ENCODE measurements at regions not wholly inside any gene's neighbourhood (a gene's known extent, or its start where the extent isn't known, plus 50 kb on each side); places are given as distances from the start of the nearest gene placed in this dataset.

GRCh38 chr10:121690152-121690848 is 92.1 kb upstream of the FGFR2 start:
- Histone ChIP-seq H3K9ac (ENCODE audit: low read depth, low read length) (no peak overlapping the region), H3K9me3 (replicated peaks; ENCODE audit: low read length) (no peaks in the 10 kb centered on the region), H3K36me3 (ENCODE audit: insufficient read depth, low read length) (no peaks in the 10 kb centered on the region), H3K27me3 (ENCODE audit: control insufficient read depth, insufficient read depth, low read length) (no peaks in the 10 kb centered on the region), H3K4me2 (ENCODE audit: low read length) (no peak overlapping the region), H3K4me1 (ENCODE audit: control insufficient read depth, insufficient read depth, low read length) (no peaks in the 10 kb centered on the region), H3K4me3 (ENCODE audit: low read length) (no peak overlapping the region)

DNA sequence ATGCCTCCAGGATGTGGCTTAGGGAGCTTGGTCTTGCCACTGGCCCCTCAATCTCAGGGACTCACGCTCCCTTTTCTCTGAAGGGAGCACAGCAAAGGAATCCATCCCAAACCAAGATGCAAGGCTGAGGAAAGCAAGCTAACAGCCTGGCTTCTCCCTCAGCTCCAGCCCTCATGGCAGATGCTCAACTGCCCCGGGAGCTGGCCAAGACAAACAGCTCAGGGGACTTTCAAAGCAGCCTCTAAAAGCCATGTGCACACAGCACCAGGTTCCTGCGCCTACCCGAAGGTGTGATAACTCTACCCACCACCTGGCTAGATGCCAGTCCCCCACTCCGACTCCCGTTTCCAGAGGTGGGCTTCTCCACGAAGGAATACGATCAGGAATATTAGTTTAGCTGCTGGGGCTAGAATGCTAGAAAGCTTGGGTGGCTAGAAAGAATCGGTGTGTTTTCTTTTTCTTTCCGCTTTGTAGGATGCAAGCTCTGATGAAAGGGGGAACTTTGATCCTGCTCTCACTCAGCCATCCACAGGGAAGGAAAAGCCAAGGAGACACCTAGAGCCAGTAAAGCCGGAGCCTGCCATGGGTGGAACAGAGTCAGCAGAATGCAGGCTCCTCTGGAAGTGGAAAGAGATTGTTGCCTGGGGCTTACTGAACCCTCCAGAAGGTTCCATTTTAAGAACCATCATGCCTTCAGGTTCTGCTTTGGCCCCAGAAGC is 89.0 kb upstream of the FGFR2 start:
- Histone ChIP-seq H3K27me3 (ENCODE audit: control insufficient read depth, insufficient read depth, low read length) (peaks cover 2% of the 10 kb centered on the region), H3K4me3 (ENCODE audit: low read length) (no peak overlapping the region), H3K4me2 (ENCODE audit: low read length) (no peak overlapping the region), H3K36me3 (ENCODE audit: insufficient read depth, low read length) (no peaks in the 10 kb centered on the region), H3K9ac (ENCODE audit: low read depth, low read length) (no peak overlapping the region), H3K4me1 (ENCODE audit: control insufficient read depth, insufficient read depth, low read length) (no peaks in the 10 kb centered on the region), H3K9me3 (replicated peaks; ENCODE audit: low read length) (no peaks in the 10 kb centered on the region)

- H3K4me1 ChIP-seq (ENCODE audit: control insufficient read depth, insufficient read depth, low read length): no peaks in the 10 kb centered on the region
- H3K36me3 ChIP-seq (ENCODE audit: insufficient read depth, low read length): no peaks in the 10 kb centered on the region
- no peak overlapping the region for H3K4me3 ChIP-seq (ENCODE audit: low read length)
- H3K27me3 ChIP-seq (ENCODE audit: control insufficient read depth, insufficient read depth, low read length): peaks cover 2% of the 10 kb centered on the region
- H3K9ac ChIP-seq (ENCODE audit: low read depth, low read length): no peak overlapping the region
- no peak overlapping the region for H3K4me2 ChIP-seq (ENCODE audit: low read length)
- H3K9me3 ChIP-seq (replicated peaks; ENCODE audit: low read length): no peaks in the 10 kb centered on the region
Measured at GRCh38 chr10:121684276-121684675, 86.0 kb upstream of the FGFR2 start.

DNA sequence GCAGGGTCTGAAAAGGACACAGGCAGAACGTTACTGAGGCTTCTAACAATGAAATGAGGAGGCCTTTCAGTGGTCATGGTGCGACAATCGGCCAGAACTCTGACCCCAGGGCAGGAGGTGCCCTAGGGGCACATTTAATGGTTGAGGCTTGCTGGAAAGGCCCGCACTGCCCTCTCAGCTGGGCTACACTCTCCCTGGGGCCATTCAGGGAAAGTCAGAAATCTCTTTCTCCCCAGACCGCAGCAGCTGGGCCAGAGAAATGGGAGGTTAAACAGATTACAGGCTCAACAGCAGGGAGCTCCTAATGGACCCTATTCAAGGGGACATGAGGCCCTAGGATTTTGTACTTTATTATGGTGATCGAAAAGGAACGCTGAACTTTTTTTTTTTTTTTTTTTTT is 85.6 kb upstream of the FGFR2 start:
- H3K36me3 ChIP-seq (ENCODE audit: insufficient read depth, low read length): no peaks in the 10 kb centered on the region
- H3K4me3 ChIP-seq (ENCODE audit: low read length): no peak overlapping the region
- H3K9ac ChIP-seq (ENCODE audit: low read depth, low read length): no peak overlapping the region
- H3K27me3 ChIP-seq (ENCODE audit: control insufficient read depth, insufficient read depth, low read length): peaks cover 2% of the 10 kb centered on the region
- no peaks in the 10 kb centered on the region for H3K4me1 ChIP-seq (ENCODE audit: control insufficient read depth, insufficient read depth, low read length)
- H3K9me3 ChIP-seq (replicated peaks; ENCODE audit: low read length): no peaks in the 10 kb centered on the region
- no peak overlapping the region for H3K4me2 ChIP-seq (ENCODE audit: low read length)

- Histone ChIP-seq H3K27me3 (ENCODE audit: control insufficient read depth, insufficient read depth, low read length) (peaks cover 2% of the 10 kb centered on the region), H3K36me3 (ENCODE audit: insufficient read depth, low read length) (no peaks in the 10 kb centered on the region), H3K9ac (ENCODE audit: low read depth, low read length) (no peak overlapping the region), H3K9me3 (replicated peaks; ENCODE audit: low read length) (no peaks in the 10 kb centered on the region), H3K4me3 (ENCODE audit: low read length) (no peak overlapping the region), H3K4me2 (ENCODE audit: low read length) (no peak overlapping the region), H3K4me1 (ENCODE audit: control insufficient read depth, insufficient read depth, low read length) (no peaks in the 10 kb centered on the region)
Measured at GRCh38 chr10:121683366-121683765, 85.1 kb upstream of the FGFR2 start.

GRCh38 chr10:121681997-121682687 is 83.9 kb upstream of the FGFR2 start:
- no peaks in the 10 kb centered on the region for H3K9me3 ChIP-seq (replicated peaks; ENCODE audit: low read length)
- H3K36me3 ChIP-seq (ENCODE audit: insufficient read depth, low read length): no peaks in the 10 kb centered on the region
- H3K4me1 ChIP-seq (ENCODE audit: control insufficient read depth, insufficient read depth, low read length): no peaks in the 10 kb centered on the region
- H3K27me3 ChIP-seq (ENCODE audit: control insufficient read depth, insufficient read depth, low read length): peaks cover 2% of the 10 kb centered on the region
- no peak overlapping the region for H3K9ac ChIP-seq (ENCODE audit: low read depth, low read length)
- H3K4me2 ChIP-seq (ENCODE audit: low read length): peak overlapping the region; percentile 35
- H3K4me3 ChIP-seq (ENCODE audit: low read length): no peak overlapping the region

DNA sequence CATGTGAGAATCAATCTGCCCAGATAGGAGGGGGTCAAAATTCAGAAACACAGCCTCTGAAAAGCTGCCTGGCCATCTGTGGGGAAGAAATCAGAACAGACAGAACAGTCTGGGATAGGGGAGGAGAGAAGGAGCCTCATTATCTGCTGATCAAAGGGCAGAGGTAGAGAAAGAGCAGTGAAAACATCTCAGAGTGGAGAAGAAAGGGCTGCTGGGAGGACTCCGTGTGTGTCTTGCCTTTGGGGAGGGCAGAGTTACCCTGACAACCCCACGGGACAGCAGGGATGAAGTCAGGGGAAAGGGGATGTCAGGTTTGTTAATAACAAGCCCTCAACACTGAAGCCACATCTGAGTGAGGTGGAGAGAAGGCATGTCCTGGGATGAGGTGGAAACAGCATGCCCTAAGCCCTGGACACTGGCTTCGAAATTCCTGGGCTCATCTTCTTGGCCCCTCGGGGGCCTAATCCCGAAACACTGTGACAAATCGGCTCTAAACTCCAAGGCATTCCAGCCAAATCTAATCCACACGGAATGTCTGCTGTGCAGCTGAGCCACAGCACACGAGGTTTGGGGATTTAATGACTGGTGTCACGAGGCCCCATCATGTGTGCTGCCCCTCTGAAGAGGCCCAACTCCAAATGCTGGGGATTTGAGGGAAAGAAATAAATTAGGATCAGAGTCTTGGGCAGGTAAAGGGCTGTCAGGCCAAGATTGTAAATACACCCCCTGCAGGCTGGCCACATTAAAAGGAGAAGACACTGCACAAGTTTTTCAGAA is 82.8 kb upstream of the FGFR2 start:
- H3K27me3 ChIP-seq (ENCODE audit: control insufficient read depth, insufficient read depth, low read length): peaks cover 2% of the 10 kb centered on the region
- no peaks in the 10 kb centered on the region for H3K4me1 ChIP-seq (ENCODE audit: control insufficient read depth, insufficient read depth, low read length)
- H3K36me3 ChIP-seq (ENCODE audit: insufficient read depth, low read length): no peaks in the 10 kb centered on the region
- H3K4me2 ChIP-seq (ENCODE audit: low read length): no peak overlapping the region
- no peak overlapping the region for H3K9ac ChIP-seq (ENCODE audit: low read depth, low read length)
- H3K4me3 ChIP-seq (ENCODE audit: low read length): no peak overlapping the region
- no peaks in the 10 kb centered on the region for H3K9me3 ChIP-seq (replicated peaks; ENCODE audit: low read length)

GRCh38 chr10:121679916-121680315 is 81.7 kb upstream of the FGFR2 start:
- Histone ChIP-seq H3K4me3 (ENCODE audit: low read length) (no peak overlapping the region), H3K9ac (ENCODE audit: low read depth, low read length) (no peak overlapping the region), H3K27me3 (ENCODE audit: control insufficient read depth, insufficient read depth, low read length) (peaks cover 2% of the 10 kb centered on the region), H3K9me3 (replicated peaks; ENCODE audit: low read length) (no peaks in the 10 kb centered on the region), H3K4me1 (ENCODE audit: control insufficient read depth, insufficient read depth, low read length) (no peaks in the 10 kb centered on the region), H3K36me3 (ENCODE audit: insufficient read depth, low read length) (no peaks in the 10 kb centered on the region), H3K4me2 (ENCODE audit: low read length) (no peak overlapping the region)

DNA sequence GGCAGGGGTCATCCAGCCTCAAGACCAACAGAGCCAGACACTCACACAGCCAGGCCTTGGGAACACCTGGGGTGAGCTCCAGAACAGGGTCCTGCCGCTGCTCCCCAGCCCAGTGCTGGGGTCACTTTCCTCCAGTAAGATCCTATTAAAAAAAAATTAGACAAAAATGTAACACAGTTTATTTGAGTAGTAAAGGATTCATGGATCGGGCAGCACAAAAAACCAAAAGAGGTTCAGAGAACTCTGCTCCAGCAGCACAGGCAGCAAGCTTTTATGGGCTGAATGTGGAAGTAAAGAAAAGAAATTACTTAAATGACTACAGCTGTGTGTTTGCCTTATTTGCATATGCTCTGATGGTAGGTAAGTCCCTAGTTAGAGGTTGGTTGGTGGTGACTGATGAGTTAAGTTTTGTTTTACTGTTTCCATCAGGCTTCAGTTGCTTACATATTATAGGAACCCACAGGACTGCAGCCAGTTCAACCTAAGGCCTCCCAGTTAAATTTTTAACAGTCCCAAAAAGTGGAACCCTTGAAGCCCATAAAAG is 80.5 kb upstream of the FGFR2 start:
- Histone ChIP-seq H3K4me2 (ENCODE audit: low read length) (no peak overlapping the region), H3K9me3 (replicated peaks; ENCODE audit: low read length) (no peaks in the 10 kb centered on the region), H3K4me3 (ENCODE audit: low read length) (no peak overlapping the region), H3K27me3 (ENCODE audit: control insufficient read depth, insufficient read depth, low read length) (peaks cover 2% of the 10 kb centered on the region), H3K4me1 (ENCODE audit: control insufficient read depth, insufficient read depth, low read length) (no peaks in the 10 kb centered on the region), H3K9ac (ENCODE audit: low read depth, low read length) (no peak overlapping the region), H3K36me3 (ENCODE audit: insufficient read depth, low read length) (no peaks in the 10 kb centered on the region)

DNA sequence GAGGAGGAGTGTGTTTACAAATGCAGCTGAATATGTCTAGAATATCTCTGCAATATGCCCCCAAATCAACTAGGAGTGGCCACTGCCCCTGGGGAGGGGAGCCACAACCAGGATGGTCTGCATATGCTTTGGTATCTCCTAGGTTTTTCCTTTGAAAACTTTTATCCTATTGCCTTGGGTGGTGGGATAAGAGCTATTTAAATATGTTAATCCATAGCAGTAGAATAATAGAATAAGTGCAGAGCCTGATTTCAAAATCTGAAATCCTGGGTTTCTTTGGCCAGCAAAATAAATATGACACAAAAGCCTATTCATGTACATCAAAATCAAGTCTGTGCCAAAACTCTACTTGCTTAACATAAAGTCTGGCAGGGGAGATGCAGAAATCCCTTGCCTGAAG is 79.6 kb upstream of the FGFR2 start:
- Histone ChIP-seq H3K4me3 (ENCODE audit: low read length) (no peak overlapping the region), H3K9me3 (replicated peaks; ENCODE audit: low read length) (no peaks in the 10 kb centered on the region), H3K4me2 (ENCODE audit: low read length) (no peak overlapping the region), H3K36me3 (ENCODE audit: insufficient read depth, low read length) (no peaks in the 10 kb centered on the region), H3K9ac (ENCODE audit: low read depth, low read length) (no peak overlapping the region), H3K27me3 (ENCODE audit: control insufficient read depth, insufficient read depth, low read length) (peaks cover 2% of the 10 kb centered on the region), H3K4me1 (ENCODE audit: control insufficient read depth, insufficient read depth, low read length) (no peaks in the 10 kb centered on the region)

DNA sequence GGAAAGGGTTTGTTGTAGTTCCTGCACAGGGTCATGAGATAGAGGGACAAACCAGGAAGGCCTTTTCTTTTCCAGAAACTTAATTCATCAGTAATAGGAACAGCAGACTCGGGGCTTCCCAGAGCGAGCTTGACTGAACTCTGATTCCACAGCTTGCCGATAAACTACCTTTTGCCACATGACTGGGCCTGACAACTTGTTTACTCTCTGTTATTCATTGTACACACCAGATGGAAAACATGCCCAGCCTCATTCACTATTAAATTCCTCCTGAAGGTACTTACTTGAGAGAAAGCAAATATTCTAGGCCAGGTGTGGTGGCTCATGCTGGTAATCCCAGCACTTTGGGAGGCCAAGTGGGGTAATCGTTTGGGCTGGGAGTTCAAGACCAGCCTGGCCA is 77.1 kb upstream of the FGFR2 start:
- Histone ChIP-seq H3K27me3 (ENCODE audit: control insufficient read depth, insufficient read depth, low read length) (no peaks in the 10 kb centered on the region), H3K4me2 (ENCODE audit: low read length) (no peak overlapping the region), H3K9ac (ENCODE audit: low read depth, low read length) (no peak overlapping the region), H3K9me3 (replicated peaks; ENCODE audit: low read length) (no peaks in the 10 kb centered on the region), H3K4me3 (ENCODE audit: low read length) (no peak overlapping the region), H3K4me1 (ENCODE audit: control insufficient read depth, insufficient read depth, low read length) (no peaks in the 10 kb centered on the region), H3K36me3 (ENCODE audit: insufficient read depth, low read length) (no peaks in the 10 kb centered on the region)

Data from skeletal muscle satellite cell (primary cell).